Osteocyte (in vitro differentiated cells): ENCODE measurements at regions not wholly inside any gene's neighbourhood (a gene's known extent, or its start where the extent isn't known, plus 50 kb on each side); places are given as distances from the start of the nearest gene placed in this dataset.

Experiments
- DNase-seq: peaks from one replicate; pipeline ENCODE4 v3.0.0; 2021; ENCODE audit warnings: mixed read lengths; ENCODE audit not compliant: unreplicated experiment; ENCODE audit errors: extremely low spot score
- H3K27ac Mint-ChIP-seq: one replicate; pipeline ENCODE4 v1.8.0; 2021; ENCODE audit warnings: mild to moderate bottlenecking, mixed read lengths; ENCODE audit not compliant: unreplicated experiment
- H3K27me3 Mint-ChIP-seq: one replicate; pipeline ENCODE4 v1.8.0; 2021; ENCODE audit warnings: mixed read lengths; ENCODE audit not compliant: unreplicated experiment
- H3K36me3 Mint-ChIP-seq: one replicate; pipeline ENCODE4 v1.8.0; 2021; ENCODE audit warnings: mixed read lengths; ENCODE audit not compliant: unreplicated experiment
- H3K4me1 Mint-ChIP-seq: one replicate; pipeline ENCODE4 v1.8.0; 2021; ENCODE audit warnings: mixed read lengths; ENCODE audit not compliant: unreplicated experiment
- H3K4me3 Mint-ChIP-seq: one replicate; pipeline ENCODE4 v1.8.0; 2021; ENCODE audit warnings: mild to moderate bottlenecking, moderate library complexity, mixed read lengths; ENCODE audit not compliant: unreplicated experiment
- H3K9me3 Mint-ChIP-seq: one replicate; pipeline ENCODE4 v1.8.0; 2021; ENCODE audit warnings: mixed read lengths; ENCODE audit not compliant: unreplicated experiment
- TF ChIP-seq, protein P1 (sequence below): fragments of 200-600 bp; sonication (generic); IDR thresholded peaks from 2 replicates; pipeline ENCODE4 v1.5.0; 2021; ENCODE audit warnings: antibody characterized with exemption, mild to moderate bottlenecking, moderate library complexity

DNA sequence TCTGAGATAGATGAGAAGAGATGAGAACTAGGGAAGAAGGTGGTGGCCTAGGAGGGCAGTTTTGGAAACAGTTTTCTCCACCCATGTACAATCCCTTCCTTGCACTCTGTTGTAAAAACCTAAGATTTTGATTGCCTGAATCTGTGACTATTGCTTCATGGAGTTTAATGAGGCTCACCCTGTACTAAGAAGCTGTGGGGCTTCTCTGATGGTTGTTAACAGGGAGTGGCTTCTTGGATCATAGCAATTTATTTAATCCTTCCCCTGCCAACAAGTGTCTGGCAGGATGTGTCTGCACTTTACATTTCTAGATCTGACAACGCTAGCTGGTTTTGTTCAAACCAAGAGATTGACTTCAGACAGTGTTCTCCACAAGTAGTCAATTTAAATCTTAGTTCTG is 74.7 kb upstream of the C5orf46 start:
- Mint-ChIP-seq H3K9me3 (no peaks in the 10 kb centered on the region), H3K27me3 (no peaks in the 10 kb centered on the region), H3K36me3 (peaks cover 3% of the 10 kb centered on the region), H3K4me1 (no peaks in the 10 kb centered on the region), H3K27ac (no peak overlapping the region), H3K4me3 (no peak overlapping the region)
- no peak for DNase-seq
- TF ChIP-seq, protein P1, sequence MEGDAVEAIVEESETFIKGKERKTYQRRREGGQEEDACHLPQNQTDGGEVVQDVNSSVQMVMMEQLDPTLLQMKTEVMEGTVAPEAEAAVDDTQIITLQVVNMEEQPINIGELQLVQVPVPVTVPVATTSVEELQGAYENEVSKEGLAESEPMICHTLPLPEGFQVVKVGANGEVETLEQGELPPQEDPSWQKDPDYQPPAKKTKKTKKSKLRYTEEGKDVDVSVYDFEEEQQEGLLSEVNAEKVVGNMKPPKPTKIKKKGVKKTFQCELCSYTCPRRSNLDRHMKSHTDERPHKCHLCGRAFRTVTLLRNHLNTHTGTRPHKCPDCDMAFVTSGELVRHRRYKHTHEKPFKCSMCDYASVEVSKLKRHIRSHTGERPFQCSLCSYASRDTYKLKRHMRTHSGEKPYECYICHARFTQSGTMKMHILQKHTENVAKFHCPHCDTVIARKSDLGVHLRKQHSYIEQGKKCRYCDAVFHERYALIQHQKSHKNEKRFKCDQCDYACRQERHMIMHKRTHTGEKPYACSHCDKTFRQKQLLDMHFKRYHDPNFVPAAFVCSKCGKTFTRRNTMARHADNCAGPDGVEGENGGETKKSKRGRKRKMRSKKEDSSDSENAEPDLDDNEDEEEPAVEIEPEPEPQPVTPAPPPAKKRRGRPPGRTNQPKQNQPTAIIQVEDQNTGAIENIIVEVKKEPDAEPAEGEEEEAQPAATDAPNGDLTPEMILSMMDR: no peak

DNA sequence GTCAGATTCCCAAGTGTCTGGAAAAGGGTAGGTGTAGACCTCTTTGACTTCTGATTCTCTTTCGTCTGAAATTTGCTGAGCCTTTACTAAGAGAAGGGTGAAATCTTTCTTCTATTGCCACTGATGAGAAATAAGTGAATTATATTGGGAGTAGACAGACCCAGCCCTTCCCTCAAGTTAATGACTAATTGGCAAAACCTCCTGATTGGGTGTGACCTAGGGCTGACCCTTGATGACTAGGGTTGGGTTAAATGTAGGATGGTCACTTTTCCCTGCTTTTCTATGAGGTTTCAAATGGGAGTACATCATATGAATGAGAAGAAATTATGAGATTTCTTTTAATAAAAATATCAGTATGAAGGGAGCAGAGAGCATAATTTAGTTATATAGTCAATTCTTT is 73.4 kb upstream of the C5orf46 start:
- H3K4me1 Mint-ChIP-seq: no peaks in the 10 kb centered on the region
- H3K9me3 Mint-ChIP-seq: no peaks in the 10 kb centered on the region
- DNase-seq: no peak
- H3K4me3 Mint-ChIP-seq: no peak overlapping the region
- H3K27me3 Mint-ChIP-seq: no peaks in the 10 kb centered on the region
- H3K36me3 Mint-ChIP-seq: peaks cover 3% of the 10 kb centered on the region
- no peak overlapping the region for H3K27ac Mint-ChIP-seq
- TF ChIP-seq, protein P1: no peak

DNA sequence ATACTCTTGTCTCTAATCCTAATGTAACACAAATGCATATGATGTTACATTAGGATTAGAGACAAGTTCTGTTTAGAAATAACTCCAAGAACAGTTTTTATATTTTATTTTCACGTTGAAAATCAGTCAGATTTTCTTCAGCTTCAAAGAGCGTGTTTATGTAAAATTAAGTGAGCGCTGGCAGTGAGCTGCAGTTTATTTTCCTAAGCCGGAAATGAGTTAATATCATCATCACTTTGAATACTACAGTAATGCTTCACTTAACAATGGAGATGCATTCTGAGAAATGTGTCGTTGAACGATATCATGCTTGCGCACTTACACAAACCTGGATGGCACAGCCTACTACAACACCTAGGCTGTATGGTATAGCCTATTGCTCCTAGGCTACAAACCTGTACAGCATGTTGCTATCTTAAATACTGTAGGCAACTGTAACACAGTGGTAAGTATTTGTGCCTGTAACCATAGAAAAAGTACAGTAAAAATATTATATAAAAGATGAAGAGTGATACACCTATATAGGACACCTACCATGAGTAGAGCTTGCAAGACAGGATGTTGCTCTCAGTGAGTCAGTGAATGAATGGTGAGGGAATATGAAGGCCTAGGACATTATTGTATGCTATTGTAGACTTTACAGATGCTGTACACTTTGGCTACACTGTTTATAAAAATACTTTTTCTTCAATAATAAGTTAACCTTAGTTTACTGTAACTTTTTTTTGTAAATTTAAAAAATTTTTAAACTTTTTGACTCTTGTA is 65.9 kb upstream of the C5orf46 start:
- DNase-seq: no peak
- Mint-ChIP-seq H3K27ac (no peak overlapping the region), H3K9me3 (no peaks in the 10 kb centered on the region), H3K36me3 (no peaks in the 10 kb centered on the region), H3K27me3 (no peaks in the 10 kb centered on the region), H3K4me1 (peaks cover 19% of the 10 kb centered on the region), H3K4me3 (no peak overlapping the region)
- TF ChIP-seq, protein P1: no peak

DNA sequence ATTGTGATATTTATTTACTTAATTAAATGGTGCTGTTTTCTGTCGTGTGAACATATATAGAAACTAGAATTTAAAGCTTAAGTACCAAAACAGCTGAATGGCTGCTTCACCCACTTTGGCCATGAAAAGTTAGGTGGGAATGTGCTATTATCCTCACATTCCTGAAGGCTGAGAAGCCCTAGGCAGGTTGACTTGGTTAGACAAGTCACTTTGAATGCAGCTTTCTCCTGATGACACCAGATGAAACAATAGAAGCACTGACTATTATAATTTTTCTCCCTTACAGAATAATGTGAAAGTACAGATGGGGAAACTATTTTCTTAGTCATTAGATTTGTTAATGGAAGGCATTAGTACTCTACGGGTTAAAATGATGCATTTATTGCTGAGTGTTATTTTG is 65.1 kb upstream of the C5orf46 start:
- Mint-ChIP-seq H3K9me3 (no peaks in the 10 kb centered on the region), H3K27me3 (no peaks in the 10 kb centered on the region), H3K4me1 (peaks cover 21% of the 10 kb centered on the region), H3K36me3 (no peaks in the 10 kb centered on the region), H3K4me3 (no peak overlapping the region), H3K27ac (no peak overlapping the region)
- TF ChIP-seq, protein P1: no peak
- no peak for DNase-seq

DNA sequence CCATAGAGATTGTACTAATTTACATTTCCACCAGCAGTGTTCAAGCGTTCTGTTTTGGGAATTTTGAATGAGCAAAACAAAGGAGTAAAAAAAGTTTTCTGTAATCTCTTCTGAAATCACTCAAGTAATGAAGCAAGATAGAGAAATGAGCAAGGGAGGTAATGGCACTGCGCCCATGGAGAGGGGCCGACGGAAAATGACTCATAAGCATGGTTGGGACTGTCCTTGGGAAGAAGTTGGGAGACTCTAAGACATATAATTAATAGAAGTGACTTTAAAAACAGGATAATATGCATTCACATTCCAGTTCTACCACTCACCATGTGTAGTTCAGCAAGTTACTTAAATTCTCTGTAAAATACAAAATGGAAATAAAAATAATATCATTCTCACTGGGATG is 62.5 kb upstream of the C5orf46 start:
- Mint-ChIP-seq H3K27me3 (no peaks in the 10 kb centered on the region), H3K9me3 (no peaks in the 10 kb centered on the region), H3K36me3 (peaks cover 7% of the 10 kb centered on the region), H3K4me1 (peaks cover 22% of the 10 kb centered on the region), H3K4me3 (no peak overlapping the region), H3K27ac (peak overlapping the region; percentile 81)
- TF ChIP-seq, protein P1: no peak
- no peak for DNase-seq
